Sigmoid colon (tissue), 6 donors: ENCODE measurements at regions not wholly inside any gene's neighbourhood (a gene's known extent, or its start where the extent isn't known, plus 50 kb on each side); places are given as distances from the start of the nearest gene placed in this dataset.
"Not testable (repeated sequence)": the region's sequence is repeated elsewhere in the genome, so short reads cannot be mapped to it uniquely, and the experiment has no call there.

Source experiments
- DNase-seq: peaks from one replicate; pipeline ENCODE4 v3.0.0-alpha.2; 2019
- H3K27ac ChIP-seq, 4 donors: fragments of 200-600 bp; sonication (generic); one replicate each; pipeline ENCODE4 v1.5.1; 2016 to 2019; ENCODE audit warnings: mild to moderate bottlenecking in 1 of 4
- H3K27me3 ChIP-seq, 3 donors: fragments of 200-600 bp; sonication (generic); one replicate each; pipeline ENCODE4 v1.5.1; 2019; ENCODE audit warnings: mild to moderate bottlenecking in 1 of 3
- H3K36me3 ChIP-seq, 4 donors: fragments of 200-600 bp; sonication (generic); one replicate each; pipeline ENCODE4 v1.5.1; 2016 to 2019
- H3K4me1 ChIP-seq, 4 donors: fragments of 200-600 bp; sonication (generic); one replicate each; pipeline ENCODE4 v1.5.1; 2017 to 2019
- H3K4me3 ChIP-seq, 4 donors: fragments of 200-600 bp; sonication (generic); one replicate each; pipeline ENCODE4 v1.5.1; 2017 to 2019; ENCODE audit warnings: mild to moderate bottlenecking in 2 of 4, moderate library complexity in 1 of 4
- H3K9me3 ChIP-seq, 4 donors: fragments of 200-600 bp in 3 of 4; sonication (generic) in 3 of 4; one replicate each; pipeline versions ENCODE4 v1.5.1 to v1.6.1; 2013 to 2019
- EP300 ChIP-seq, 4 donors: sonication (generic); formaldehyde crosslinking; IDR thresholded peaks; one replicate each; pipeline ENCODE4 v1.6.1; 2017; ENCODE audit warnings: antibody characterized with exemption in 4 of 4
- POLR2A ChIP-seq, 2 donors: fragments of 450-650 bp; IDR thresholded peaks; one replicate each; pipeline ENCODE4 v1.6.1; 2016; ENCODE audit warnings: antibody characterized with exemption in 2 of 2, mild to moderate bottlenecking in 2 of 2, moderate library complexity in 2 of 2
- POLR2AphosphoS5 ChIP-seq, 4 donors: sonication (generic); formaldehyde crosslinking; IDR thresholded peaks; one replicate each; pipeline ENCODE4 v1.6.1; 2017; ENCODE audit warnings: antibody characterized with exemption in 4 of 4
- WGBS, 2 donors: extraction: QIAGEN DNeasy Blood & Tissue Kit; methylation state at CpG; one replicate each; pipeline ENCODE4 v1.1.7; 2013; 5-methylcytosine and 5-hydroxymethylcytosine counted together
- intact Hi-C: fragments of 100-400 bp; cut with DNase I; formaldehyde crosslinking; loops from one replicate; pipeline ENCODE4 v1.15.1; 2023
- small RNA-seq, 3 donors: library from RNA; depleted of rRNA; stranded (forward); fragments of <200 nt; gene quantifications; one replicate each; pipeline ENCODE3, GENCODE V24; 2016
- TF ChIP-seq, protein P1 (sequence below), 4 experiments: fragments of 450-650 bp in 3 of 4; fragments of 200-600 bp in 1 of 4; IDR thresholded peaks; one replicate each; pipeline ENCODE4 v1.5.1; 2016 to 2019; ENCODE audit warnings: antibody characterized with exemption in 4 of 4, mild to moderate bottlenecking in 3 of 4, moderate library complexity in 2 of 4
- donor health status: healthy with polysubstance abuse.
- donor health status: healthy.

DNA sequence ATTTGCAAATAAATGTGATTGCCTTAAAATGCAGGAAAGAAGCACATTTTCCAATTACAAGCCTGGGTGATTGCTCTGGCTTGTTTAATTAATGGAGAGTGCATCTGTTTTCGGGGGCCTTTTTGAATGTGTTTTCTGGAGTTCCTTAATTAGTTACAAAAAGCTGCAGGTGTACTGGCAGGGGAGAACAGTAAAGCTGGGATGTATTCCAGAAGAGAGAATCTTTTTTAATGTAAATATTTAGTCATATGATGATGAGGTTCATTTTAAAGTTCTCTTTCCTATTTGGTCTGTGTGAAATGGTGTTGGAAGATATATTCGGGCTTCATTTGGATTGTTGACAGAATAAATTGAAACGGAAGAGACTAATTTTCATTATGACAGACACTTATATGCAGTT, 70.9 kb upstream of the N4BP1 start:
- intact Hi-C loops: no loop called here
- WGBS, 2 donors: 79 to 80% methylated on average over 3 of the region's 3 CpGs
- TF ChIP-seq, protein P1, sequence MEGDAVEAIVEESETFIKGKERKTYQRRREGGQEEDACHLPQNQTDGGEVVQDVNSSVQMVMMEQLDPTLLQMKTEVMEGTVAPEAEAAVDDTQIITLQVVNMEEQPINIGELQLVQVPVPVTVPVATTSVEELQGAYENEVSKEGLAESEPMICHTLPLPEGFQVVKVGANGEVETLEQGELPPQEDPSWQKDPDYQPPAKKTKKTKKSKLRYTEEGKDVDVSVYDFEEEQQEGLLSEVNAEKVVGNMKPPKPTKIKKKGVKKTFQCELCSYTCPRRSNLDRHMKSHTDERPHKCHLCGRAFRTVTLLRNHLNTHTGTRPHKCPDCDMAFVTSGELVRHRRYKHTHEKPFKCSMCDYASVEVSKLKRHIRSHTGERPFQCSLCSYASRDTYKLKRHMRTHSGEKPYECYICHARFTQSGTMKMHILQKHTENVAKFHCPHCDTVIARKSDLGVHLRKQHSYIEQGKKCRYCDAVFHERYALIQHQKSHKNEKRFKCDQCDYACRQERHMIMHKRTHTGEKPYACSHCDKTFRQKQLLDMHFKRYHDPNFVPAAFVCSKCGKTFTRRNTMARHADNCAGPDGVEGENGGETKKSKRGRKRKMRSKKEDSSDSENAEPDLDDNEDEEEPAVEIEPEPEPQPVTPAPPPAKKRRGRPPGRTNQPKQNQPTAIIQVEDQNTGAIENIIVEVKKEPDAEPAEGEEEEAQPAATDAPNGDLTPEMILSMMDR (IDR thresholded peaks at IDR 0.05): no peak
- TF ChIP-seq POLR2A (IDR thresholded peaks at IDR 0.05) (no peak), POLR2AphosphoS5 (IDR thresholded peaks at IDR 0.05) (no peak), EP300 (IDR thresholded peaks at IDR 0.05) (no peak)

DNA sequence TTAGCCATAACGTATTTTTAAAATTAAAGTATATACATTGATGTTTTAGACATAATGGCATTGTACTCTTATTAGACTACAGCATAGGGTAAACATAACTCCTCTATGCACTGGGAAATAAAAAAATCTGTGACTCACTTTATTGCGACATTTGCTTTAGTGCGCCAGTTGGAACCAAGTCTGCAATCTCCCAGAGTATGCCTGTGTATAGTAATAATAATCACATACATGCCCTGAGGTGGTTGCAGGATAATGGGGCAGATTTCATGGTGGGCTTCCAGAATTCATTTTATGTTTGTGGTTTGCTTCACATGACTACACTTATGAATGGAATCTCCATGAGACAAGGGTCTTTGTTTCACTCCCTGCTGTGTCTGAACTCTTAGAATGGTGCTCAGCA, 66.9 kb upstream of the N4BP1 start:
- no peak for TF ChIP-seq POLR2AphosphoS5 (IDR thresholded peaks at IDR 0.05)
- TF ChIP-seq POLR2A (IDR thresholded peaks at IDR 0.05): no peak
- no peak for TF ChIP-seq EP300 (IDR thresholded peaks at IDR 0.05)
- TF ChIP-seq, protein P1 (IDR thresholded peaks at IDR 0.05): no peak
- Histone ChIP-seq H3K27me3 (no peaks in the 10 kb centered on the region), H3K27ac (no peak overlapping the region), H3K4me1 (no peaks in the 10 kb centered on the region), H3K36me3 (no peaks in the 10 kb centered on the region), H3K4me3 (no peak overlapping the region), H3K9me3 (peaks cover 0 to 3% (median under 1%) of the 10 kb centered on the region in 4 donors)
- no peak for DNase-seq
- WGBS, 2 donors: 96 to 97% methylated on average over 3 of the region's 3 CpGs
- intact Hi-C loops: no loop called here

More for the DNA sequence above, 70.9 kb upstream of the N4BP1 start:
- Histone ChIP-seq H3K36me3 (no peaks in the 10 kb centered on the region), H3K9me3 (peaks cover 0 to 3% (median 0%) of the 10 kb centered on the region in 4 donors), H3K27ac (no peak overlapping the region), H3K4me1 (no peaks in the 10 kb centered on the region), H3K27me3 (no peaks in the 10 kb centered on the region), H3K4me3 (no peak overlapping the region)
- DNase-seq: no peak

DNA sequence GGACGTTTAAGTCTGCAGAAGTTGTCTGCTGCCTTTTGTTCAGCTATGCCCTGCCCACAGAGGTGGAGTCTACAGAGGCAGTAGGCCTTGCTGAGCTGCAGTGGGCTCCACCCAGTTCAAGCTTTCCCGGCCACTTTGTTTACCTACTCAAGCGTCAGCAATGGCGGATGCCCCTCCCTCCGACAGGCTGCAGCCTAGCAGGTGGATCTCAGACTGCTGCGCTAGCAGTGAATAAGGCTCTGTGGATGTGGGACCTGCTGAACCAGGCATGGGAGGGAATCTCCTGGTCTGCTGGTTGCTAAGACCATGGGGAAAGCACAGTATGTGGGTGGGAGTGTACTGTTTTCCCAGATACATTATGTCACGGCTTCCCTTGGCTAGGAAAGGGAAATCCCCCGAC, 58.2 kb upstream of the N4BP1 start:
- 37 to 71% methylated on average over 8 of the region's 8 CpGs for WGBS, 2 donors
- H3K4me1 ChIP-seq, H3K4me3 ChIP-seq, H3K27me3 ChIP-seq, DNase-seq, intact Hi-C loops, H3K9me3 ChIP-seq, H3K27ac ChIP-seq, H3K36me3 ChIP-seq: not testable (repeated sequence)

DNA sequence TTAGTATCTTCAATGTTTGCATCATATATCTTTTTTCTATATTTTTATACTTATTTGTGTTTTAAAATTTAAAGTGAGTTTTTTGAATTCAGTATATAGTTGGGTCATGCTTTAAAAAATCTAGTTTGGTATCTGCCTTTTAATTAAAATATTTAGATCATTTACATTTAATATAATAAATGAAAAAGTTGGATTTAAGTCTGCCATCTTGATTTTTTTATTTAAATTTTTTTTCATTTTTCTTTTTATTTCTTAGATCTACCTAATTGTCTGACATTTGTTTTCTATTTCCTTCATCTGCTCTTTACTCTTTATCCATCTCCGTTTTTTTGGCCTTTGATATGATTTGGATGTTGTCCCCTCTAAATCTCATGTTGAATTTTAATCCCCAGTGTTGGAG, 50.0 kb upstream of the N4BP1 start:
- intact Hi-C loops: no loop called here
- Histone ChIP-seq H3K27me3 (no peaks in the 10 kb centered on the region), H3K4me3 (no peak overlapping the region), H3K9me3 (peaks cover 3 to 13% (median 10%) of the 10 kb centered on the region in 4 donors), H3K4me1 (no peaks in the 10 kb centered on the region), H3K36me3 (no peaks in the 10 kb centered on the region), H3K27ac (no peak overlapping the region)
- TF ChIP-seq, protein P1 (IDR thresholded peaks at IDR 0.05): no peak
- TF ChIP-seq POLR2A (IDR thresholded peaks at IDR 0.05) (no peak), POLR2AphosphoS5 (IDR thresholded peaks at IDR 0.05) (no peak), EP300 (IDR thresholded peaks at IDR 0.05) (no peak)
- no peak for DNase-seq
- 65 to 69% methylated on average over 1 of the region's 1 CpG for WGBS, 2 donors

Small RNA genes lying in the stretch of these regions (small RNA-seq; reads per million reads assigned to genes)
- 0 reads per million in 3 donors for gene AC023827.1
- 0 reads per million in 3 donors for gene MTND4LP25
- gene RNU6-257P: 0 reads per million in 3 donors
